GM12878 (cell line): ENCODE measurements at regions not wholly inside any gene's neighbourhood (a gene's known extent, or its start where the extent isn't known, plus 50 kb on each side); places are given as distances from the start of the nearest gene placed in this dataset.

ENCODE experiments used
- ATAC-seq: fragments of 200-7000 bp; cut with Tn5 transposase; 3 replicates; pipeline ENCODE4 v1.9.1; 2020; ENCODE audit warnings: mild to moderate bottlenecking, moderate library complexity
- BruUV-seq: library from RNA; stranded (reverse); fragments of 400-500 nt; replicated peaks from 2 replicates; lab custom pipeline; 2021; lab: Mats Ljungman, UMichigan
- CTCF ChIA-PET: fragments of 300-600 bp; sonication (Branson Sonifier 250); formaldehyde crosslinking; extraction: SDS; loops from one replicate; lab custom pipeline; 2021; ENCODE audit warnings: inconsistent platforms; lab: Yijun Ruan, JAX
- POLR2A ChIA-PET: fragments of 350-600 bp; formaldehyde crosslinking; extraction: SDS; loops from one replicate; lab custom pipeline; 2021; ENCODE audit warnings: inconsistent platforms; lab: Charles Lee
- RAD21 ChIA-PET: fragments of 300-600 bp; sonication (Branson Sonifier 250); formaldehyde crosslinking; loops from one replicate; lab custom pipeline; 2023; ENCODE audit warnings: antibody characterized with exemption; ENCODE audit not compliant: unreplicated experiment; lab: Charles Lee
- SMC1A ChIA-PET: fragments of 300-600 bp; sonication (Branson Sonifier 250); formaldehyde crosslinking; loops from one replicate; lab custom pipeline; 2023; ENCODE audit not compliant: unreplicated experiment, uncharacterized antibody; lab: Charles Lee
- DNase-seq: peaks from one replicate; pipeline ENCODE4 v3.0.0-alpha.2; 2011; ENCODE audit warnings: low read depth, low spot score
- FAIRE-seq: peaks from 3 replicates; lab custom pipeline; 2011; peaks lifted over from hg19 to GRCh38; lab: Jason Lieb, UNC
- H2AFZ ChIP-seq: 2 replicates; pipeline ENCODE4 v1.6.0; 2011; ENCODE audit warnings: low read depth, low read length, control low read depth; ENCODE audit not compliant: control insufficient read depth
- H3K27ac ChIP-seq: 2 replicates; pipeline ENCODE4 v1.5.1; 2011; ENCODE audit warnings: control low read depth; ENCODE audit not compliant: control insufficient read depth, insufficient read depth
- H3K27me3 ChIP-seq, 2 experiments: replicated peaks in 1 of 2; 2 replicates each; pipeline versions ENCODE4 v1.6.0 to v1.6.1; 2011; ENCODE audit warnings: low read length in 1 of 2; ENCODE audit not compliant: control insufficient read depth in 2 of 2, insufficient read depth in 2 of 2
- H3K36me3 ChIP-seq, 2 experiments: 2 replicates each; pipeline ENCODE4 v1.5.1; 2011; ENCODE audit warnings: low read length in 1 of 2; ENCODE audit not compliant: control insufficient read depth in 2 of 2, insufficient read depth in 2 of 2
- H3K4me1 ChIP-seq: 2 replicates; pipeline ENCODE4 v1.6.1; 2011; ENCODE audit warnings: mild to moderate bottlenecking, low read length, moderate library complexity, mixed read lengths; ENCODE audit not compliant: control insufficient read depth, insufficient read depth
- H3K4me2 ChIP-seq: 2 replicates; pipeline ENCODE4 v1.6.0; 2011; ENCODE audit warnings: control low read depth; ENCODE audit not compliant: control insufficient read depth, insufficient read depth
- H3K4me3 ChIP-seq: fragments of 200-600 bp; sonication (generic); 2 replicates; pipeline ENCODE4 v1.5.1; 2016
- H3K79me2 ChIP-seq: 2 replicates; pipeline ENCODE4 v1.6.0; 2011; ENCODE audit warnings: low read length; ENCODE audit not compliant: control insufficient read depth, insufficient read depth
- H3K9ac ChIP-seq: 2 replicates; pipeline ENCODE4 v1.8.0; 2011; ENCODE audit warnings: low read length, control low read depth, mixed read lengths; ENCODE audit not compliant: control insufficient read depth, insufficient read depth
- H3K9me3 ChIP-seq: replicated peaks from 3 replicates; pipeline ENCODE4 v1.5.1; 2011; ENCODE audit warnings: mild to moderate bottlenecking, low read length; ENCODE audit not compliant: control insufficient read depth, insufficient read depth
- H4K20me1 ChIP-seq: 2 replicates; pipeline ENCODE4 v1.6.0; 2011; ENCODE audit not compliant: control insufficient read depth, insufficient read depth
- BACH1 ChIP-seq: fragments of 450-650 bp; IDR thresholded peaks from 2 replicates; pipeline ENCODE4 v1.6.1; 2017; ENCODE audit warnings: mild to moderate bottlenecking, borderline replicate concordance
- BMI1 ChIP-seq: fragments of 450-650 bp; IDR thresholded peaks from 2 replicates; pipeline ENCODE4 v1.6.1; 2016; ENCODE audit warnings: mild to moderate bottlenecking, moderate library complexity, borderline replicate concordance
- CBFB ChIP-seq: IDR thresholded peaks from 2 replicates; pipeline ENCODE4 v1.6.1; 2016; ENCODE audit warnings: antibody characterized with exemption, low read depth
- EGR1 ChIP-seq, 2 experiments: IDR thresholded peaks; 1 replicate in 1 of 2; 2 replicates in 1 of 2; pipeline ENCODE4 v1.6.1; 2011 to 2012; ENCODE audit warnings: low read depth in 2 of 2, low read length in 2 of 2, borderline replicate concordance in 1 of 2, mild to moderate bottlenecking in 1 of 2, moderate library complexity in 1 of 2
- RCOR1 ChIP-seq: conservative IDR thresholded peaks from 2 replicates; pipeline ENCODE4 v1.6.1; 2012; ENCODE audit warnings: low read depth, low read length, improper control_type of control experiment
- SIN3A ChIP-seq: IDR thresholded peaks from 2 replicates; pipeline ENCODE4 v1.6.1; 2012; ENCODE audit warnings: low read depth, low read length, improper control_type of control experiment
- SMAD1 ChIP-seq: fragments of 450-650 bp; IDR thresholded peaks from 2 replicates; pipeline ENCODE4 v1.6.1; 2018; ENCODE audit warnings: mild to moderate bottlenecking, low read depth; ENCODE audit not compliant: partially characterized antibody
- ZNF274 ChIP-seq: IDR thresholded peaks from one replicate; pipeline ENCODE4 v1.8.0; 2011; ENCODE audit not compliant: insufficient read length, insufficient read depth
- ZSCAN29 ChIP-seq: fragments of 450-650 bp; IDR thresholded peaks from 2 replicates; pipeline ENCODE4 v1.6.1; 2017; ENCODE audit warnings: mild to moderate bottlenecking, moderate library complexity
- WGBS: methylation state at CpG from one replicate; pipeline ENCODE4 v1.1.6; 2016; ENCODE audit warnings: low lambda C conversion rate; ENCODE audit not compliant: insufficient replicate concordance, insufficient coverage; ENCODE audit errors: missing lambda C conversion rate; 5-methylcytosine and 5-hydroxymethylcytosine counted together
- in situ Hi-C: fragments of 300-500 bp; cut with MboI; formaldehyde crosslinking; loops from 9 replicates; pipeline ENCODE4 v1.14.3; 2018; ENCODE audit warnings: mixed read lengths
- intact Hi-C: fragments of 100-400 bp; cut with micrococcal nuclease; formaldehyde crosslinking; loops from one replicate; pipeline ENCODE4 v1.14.2; 2022; ENCODE audit not compliant: unreplicated experiment
- TF ChIP-seq, protein P1 (sequence below): fragments of 450-650 bp; conservative IDR thresholded peaks from 2 replicates; pipeline ENCODE4 v1.6.1; 2017; ENCODE audit warnings: mild to moderate bottlenecking, moderate library complexity
- TF ChIP-seq, protein P2 (sequence below): fragments of 150-350 bp; IDR thresholded peaks from 2 replicates; pipeline ENCODE4 v1.6.1; 2016; ENCODE audit warnings: low read depth, low read length
- TF ChIP-seq, protein P3 (sequence below): IDR thresholded peaks from 2 replicates; pipeline ENCODE4 v1.6.1; 2012; ENCODE audit warnings: low read length, inconsistent platforms
- TF ChIP-seq, protein P4 (sequence below): fragments of 450-650 bp; IDR thresholded peaks from 2 replicates; pipeline ENCODE4 v1.6.1; 2017; ENCODE audit warnings: mild to moderate bottlenecking, low read depth, inconsistent platforms; ENCODE audit not compliant: poor library complexity, severe bottlenecking

DNA sequence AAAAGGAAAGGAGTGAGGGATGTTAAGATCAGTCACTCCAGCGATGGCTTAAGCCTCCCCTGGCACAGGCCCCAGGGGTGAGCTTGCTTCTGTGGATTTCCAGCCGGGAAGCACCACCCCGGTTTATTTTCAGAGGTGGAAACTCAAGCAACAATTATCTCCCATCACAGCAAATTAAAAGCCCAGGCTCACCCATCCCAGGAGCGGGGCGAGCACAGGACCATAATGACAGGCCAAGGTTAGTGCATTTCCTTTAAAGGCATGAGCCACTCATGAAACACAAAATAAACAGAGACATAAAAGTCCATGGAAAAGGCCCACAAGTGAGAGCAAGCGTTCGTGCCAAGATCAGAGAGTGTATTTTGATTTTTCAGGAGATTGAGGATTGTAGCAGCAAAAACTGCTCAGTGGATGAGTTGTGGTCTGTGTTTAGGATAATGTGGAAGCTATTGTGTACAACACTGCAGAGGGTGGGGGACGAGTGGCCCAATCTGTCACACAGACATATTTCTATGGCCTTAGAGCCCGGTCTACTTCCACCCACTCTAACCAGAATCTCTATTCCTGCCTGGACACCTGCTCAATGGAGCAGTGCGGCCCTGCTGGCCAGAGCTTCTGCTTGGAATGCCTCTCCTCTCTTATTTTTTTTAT, 111.4 kb upstream of the CDC42EP3 start:
- TF ChIP-seq SIN3A (no peak), EGR1 (IDR thresholded peaks at IDR 0.05; ENCODE audit: borderline replicate concordance in 1 of 2, low read depth in 2 of 2, low read length in 2 of 2) (no peak), RCOR1 (no peak), BMI1 (no peak), ZNF274 (no peak), ZSCAN29 (no peak), SMAD1 (no peak), BACH1 (no peak), CBFB (no peak)
- TF ChIP-seq, protein P1, sequence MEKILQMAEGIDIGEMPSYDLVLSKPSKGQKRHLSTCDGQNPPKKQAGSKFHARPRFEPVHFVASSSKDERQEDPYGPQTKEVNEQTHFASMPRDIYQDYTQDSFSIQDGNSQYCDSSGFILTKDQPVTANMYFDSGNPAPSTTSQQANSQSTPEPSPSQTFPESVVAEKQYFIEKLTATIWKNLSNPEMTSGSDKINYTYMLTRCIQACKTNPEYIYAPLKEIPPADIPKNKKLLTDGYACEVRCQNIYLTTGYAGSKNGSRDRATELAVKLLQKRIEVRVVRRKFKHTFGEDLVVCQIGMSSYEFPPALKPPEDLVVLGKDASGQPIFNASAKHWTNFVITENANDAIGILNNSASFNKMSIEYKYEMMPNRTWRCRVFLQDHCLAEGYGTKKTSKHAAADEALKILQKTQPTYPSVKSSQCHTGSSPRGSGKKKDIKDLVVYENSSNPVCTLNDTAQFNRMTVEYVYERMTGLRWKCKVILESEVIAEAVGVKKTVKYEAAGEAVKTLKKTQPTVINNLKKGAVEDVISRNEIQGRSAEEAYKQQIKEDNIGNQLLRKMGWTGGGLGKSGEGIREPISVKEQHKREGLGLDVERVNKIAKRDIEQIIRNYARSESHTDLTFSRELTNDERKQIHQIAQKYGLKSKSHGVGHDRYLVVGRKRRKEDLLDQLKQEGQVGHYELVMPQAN, result no peak
- TF ChIP-seq, protein P2, sequence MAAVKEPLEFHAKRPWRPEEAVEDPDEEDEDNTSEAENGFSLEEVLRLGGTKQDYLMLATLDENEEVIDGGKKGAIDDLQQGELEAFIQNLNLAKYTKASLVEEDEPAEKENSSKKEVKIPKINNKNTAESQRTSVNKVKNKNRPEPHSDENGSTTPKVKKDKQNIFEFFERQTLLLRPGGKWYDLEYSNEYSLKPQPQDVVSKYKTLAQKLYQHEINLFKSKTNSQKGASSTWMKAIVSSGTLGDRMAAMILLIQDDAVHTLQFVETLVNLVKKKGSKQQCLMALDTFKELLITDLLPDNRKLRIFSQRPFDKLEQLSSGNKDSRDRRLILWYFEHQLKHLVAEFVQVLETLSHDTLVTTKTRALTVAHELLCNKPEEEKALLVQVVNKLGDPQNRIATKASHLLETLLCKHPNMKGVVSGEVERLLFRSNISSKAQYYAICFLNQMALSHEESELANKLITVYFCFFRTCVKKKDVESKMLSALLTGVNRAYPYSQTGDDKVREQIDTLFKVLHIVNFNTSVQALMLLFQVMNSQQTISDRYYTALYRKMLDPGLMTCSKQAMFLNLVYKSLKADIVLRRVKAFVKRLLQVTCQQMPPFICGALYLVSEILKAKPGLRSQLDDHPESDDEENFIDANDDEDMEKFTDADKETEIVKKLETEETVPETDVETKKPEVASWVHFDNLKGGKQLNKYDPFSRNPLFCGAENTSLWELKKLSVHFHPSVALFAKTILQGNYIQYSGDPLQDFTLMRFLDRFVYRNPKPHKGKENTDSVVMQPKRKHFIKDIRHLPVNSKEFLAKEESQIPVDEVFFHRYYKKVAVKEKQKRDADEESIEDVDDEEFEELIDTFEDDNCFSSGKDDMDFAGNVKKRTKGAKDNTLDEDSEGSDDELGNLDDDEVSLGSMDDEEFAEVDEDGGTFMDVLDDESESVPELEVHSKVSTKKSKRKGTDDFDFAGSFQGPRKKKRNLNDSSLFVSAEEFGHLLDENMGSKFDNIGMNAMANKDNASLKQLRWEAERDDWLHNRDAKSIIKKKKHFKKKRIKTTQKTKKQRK, result no peak
- TF ChIP-seq, protein P3, sequence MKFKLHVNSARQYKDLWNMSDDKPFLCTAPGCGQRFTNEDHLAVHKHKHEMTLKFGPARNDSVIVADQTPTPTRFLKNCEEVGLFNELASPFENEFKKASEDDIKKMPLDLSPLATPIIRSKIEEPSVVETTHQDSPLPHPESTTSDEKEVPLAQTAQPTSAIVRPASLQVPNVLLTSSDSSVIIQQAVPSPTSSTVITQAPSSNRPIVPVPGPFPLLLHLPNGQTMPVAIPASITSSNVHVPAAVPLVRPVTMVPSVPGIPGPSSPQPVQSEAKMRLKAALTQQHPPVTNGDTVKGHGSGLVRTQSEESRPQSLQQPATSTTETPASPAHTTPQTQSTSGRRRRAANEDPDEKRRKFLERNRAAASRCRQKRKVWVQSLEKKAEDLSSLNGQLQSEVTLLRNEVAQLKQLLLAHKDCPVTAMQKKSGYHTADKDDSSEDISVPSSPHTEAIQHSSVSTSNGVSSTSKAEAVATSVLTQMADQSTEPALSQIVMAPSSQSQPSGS, result no peak
- TF ChIP-seq, protein P4, sequence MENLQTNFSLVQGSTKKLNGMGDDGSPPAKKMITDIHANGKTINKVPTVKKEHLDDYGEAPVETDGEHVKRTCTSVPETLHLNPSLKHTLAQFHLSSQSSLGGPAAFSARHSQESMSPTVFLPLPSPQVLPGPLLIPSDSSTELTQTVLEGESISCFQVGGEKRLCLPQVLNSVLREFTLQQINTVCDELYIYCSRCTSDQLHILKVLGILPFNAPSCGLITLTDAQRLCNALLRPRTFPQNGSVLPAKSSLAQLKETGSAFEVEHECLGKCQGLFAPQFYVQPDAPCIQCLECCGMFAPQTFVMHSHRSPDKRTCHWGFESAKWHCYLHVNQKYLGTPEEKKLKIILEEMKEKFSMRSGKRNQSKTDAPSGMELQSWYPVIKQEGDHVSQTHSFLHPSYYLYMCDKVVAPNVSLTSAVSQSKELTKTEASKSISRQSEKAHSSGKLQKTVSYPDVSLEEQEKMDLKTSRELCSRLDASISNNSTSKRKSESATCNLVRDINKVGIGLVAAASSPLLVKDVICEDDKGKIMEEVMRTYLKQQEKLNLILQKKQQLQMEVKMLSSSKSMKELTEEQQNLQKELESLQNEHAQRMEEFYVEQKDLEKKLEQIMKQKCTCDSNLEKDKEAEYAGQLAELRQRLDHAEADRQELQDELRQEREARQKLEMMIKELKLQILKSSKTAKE, result no peak
- Histone ChIP-seq H3K27me3 (no peaks in the 10 kb centered on the region), H3K27ac (no peak overlapping the region), H3K36me3 (no peaks in the 10 kb centered on the region), H3K4me2 (no peak overlapping the region), H3K9ac (no peak overlapping the region), H2AFZ (no peak overlapping the region), H3K4me1 (no peaks in the 10 kb centered on the region), H3K4me3 (no peak overlapping the region), H3K79me2 (no peaks in the 10 kb centered on the region), H4K20me1 (no peaks in the 10 kb centered on the region), H3K9me3 (no peaks in the 10 kb centered on the region; the same call in 2 of the 3 replicates)
- ChIA-PET SMC1A (no interaction called here), RAD21 (interaction anchor here (1.6 kb wide), 1 partner anchor 94 kb away, joined by 7 read pairs; no protein-coding TSS in a partner anchor), CTCF (no interaction called here), POLR2A (no interaction called here)
- in situ Hi-C loops, result no loop called here
- no peak for FAIRE-seq
- WGBS, result 72% methylated on average over 10 of the region's 10 CpGs
- intact Hi-C loops, result no loop called here
- no peak for ATAC-seq
- DNase-seq, result no peak
- BruUV-seq, result no TSS peak
